Mammary epithelial cell (primary cell): ENCODE measurements at regions not wholly inside any gene's neighbourhood (a gene's known extent, or its start where the extent isn't known, plus 50 kb on each side); places are given as distances from the start of the nearest gene placed in this dataset.

Source experiments
- EZH2 ChIP-seq: IDR thresholded peaks from 2 replicates; pipeline ENCODE4 v1.6.1; 2012; ENCODE audit warnings: low read length, inconsistent platforms, borderline replicate concordance
- TF ChIP-seq, protein P1 (sequence below), 2 donors: IDR thresholded peaks in 1 of 2; conservative IDR thresholded peaks in 1 of 2; 2 replicates each; pipeline ENCODE4 v1.5.1; 2011 to 2012; ENCODE audit warnings: inconsistent platforms in 2 of 2, low read length in 2 of 2, mild to moderate bottlenecking in 2 of 2, control low read depth in 1 of 2, low read depth in 1 of 2; ENCODE audit not compliant: insufficient read depth in 1 of 2; ENCODE audit errors: extremely low read depth in 1 of 2

DNA sequence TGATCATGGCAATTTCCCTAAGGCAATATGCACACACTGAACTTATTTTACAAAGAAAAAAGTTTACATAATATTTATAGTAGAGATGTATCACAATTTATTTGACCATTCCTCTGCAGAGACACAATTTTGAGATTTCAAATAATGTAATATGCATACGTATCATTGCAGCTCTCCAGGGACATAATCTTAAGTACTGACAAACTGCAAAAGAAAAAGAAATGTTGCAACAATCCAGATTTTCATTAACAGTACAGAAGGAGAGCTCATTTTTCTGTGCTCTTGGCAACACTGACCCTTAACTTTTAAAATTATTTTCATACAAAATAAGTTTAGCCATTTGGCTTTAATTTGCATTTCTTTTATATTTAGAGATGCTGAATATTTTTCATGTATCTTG lies 710.2 kb upstream of the SLC39A10 start:
- TF ChIP-seq, protein P1, sequence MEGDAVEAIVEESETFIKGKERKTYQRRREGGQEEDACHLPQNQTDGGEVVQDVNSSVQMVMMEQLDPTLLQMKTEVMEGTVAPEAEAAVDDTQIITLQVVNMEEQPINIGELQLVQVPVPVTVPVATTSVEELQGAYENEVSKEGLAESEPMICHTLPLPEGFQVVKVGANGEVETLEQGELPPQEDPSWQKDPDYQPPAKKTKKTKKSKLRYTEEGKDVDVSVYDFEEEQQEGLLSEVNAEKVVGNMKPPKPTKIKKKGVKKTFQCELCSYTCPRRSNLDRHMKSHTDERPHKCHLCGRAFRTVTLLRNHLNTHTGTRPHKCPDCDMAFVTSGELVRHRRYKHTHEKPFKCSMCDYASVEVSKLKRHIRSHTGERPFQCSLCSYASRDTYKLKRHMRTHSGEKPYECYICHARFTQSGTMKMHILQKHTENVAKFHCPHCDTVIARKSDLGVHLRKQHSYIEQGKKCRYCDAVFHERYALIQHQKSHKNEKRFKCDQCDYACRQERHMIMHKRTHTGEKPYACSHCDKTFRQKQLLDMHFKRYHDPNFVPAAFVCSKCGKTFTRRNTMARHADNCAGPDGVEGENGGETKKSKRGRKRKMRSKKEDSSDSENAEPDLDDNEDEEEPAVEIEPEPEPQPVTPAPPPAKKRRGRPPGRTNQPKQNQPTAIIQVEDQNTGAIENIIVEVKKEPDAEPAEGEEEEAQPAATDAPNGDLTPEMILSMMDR (conservative IDR thresholded peaks at IDR 0.05 in 1 of 2, IDR thresholded peaks at IDR 0.05 in 1 of 2; ENCODE audit: extremely low read depth in 1 of 2, insufficient read depth in 1 of 2, low read depth in 1 of 2, low read length in 2 of 2) = no peak
- no peak for TF ChIP-seq EZH2
